Tibial nerve (tissue), 4 donors: ENCODE measurements at regions not wholly inside any gene's neighbourhood (a gene's known extent, or its start where the extent isn't known, plus 50 kb on each side); places are given as distances from the start of the nearest gene placed in this dataset.

Experiments
- EP300 ChIP-seq, 2 donors: sonication (generic); formaldehyde crosslinking; IDR thresholded peaks; one replicate each; pipeline ENCODE4 v1.6.1; 2017; ENCODE audit warnings: antibody characterized with exemption in 2 of 2, mild to moderate bottlenecking in 1 of 2
- TF ChIP-seq, protein P1 (sequence below), 5 experiments: fragments of 200-600 bp in 3 of 5; fragments of 450-650 bp in 2 of 5; sonication (generic) in 3 of 5; IDR thresholded peaks; one replicate each; pipeline ENCODE4 v1.5.1; 2016 to 2019; ENCODE audit warnings: antibody characterized with exemption in 5 of 5, mild to moderate bottlenecking in 3 of 5, moderate library complexity in 2 of 5

DNA sequence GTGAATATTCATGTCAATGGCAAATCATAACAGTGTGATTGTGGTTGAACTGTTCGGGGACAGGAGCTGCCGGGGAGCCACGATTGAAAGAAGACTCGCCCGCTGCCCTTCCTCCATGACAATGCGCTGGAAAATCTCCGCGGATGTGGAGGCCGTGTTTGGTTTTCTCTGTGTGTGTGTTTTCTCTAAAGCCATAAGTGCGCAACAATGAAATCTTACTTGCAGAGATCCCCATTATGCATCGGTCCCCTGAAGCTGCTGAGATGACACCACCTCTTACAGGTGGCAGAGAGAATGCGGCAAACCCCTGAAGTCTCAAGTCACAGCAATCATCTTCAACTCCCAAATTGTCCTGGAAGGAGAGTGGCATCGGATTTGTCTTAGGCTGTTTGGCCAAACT is 442.3 kb upstream of the MKI67 start:
- TF ChIP-seq, protein P1, sequence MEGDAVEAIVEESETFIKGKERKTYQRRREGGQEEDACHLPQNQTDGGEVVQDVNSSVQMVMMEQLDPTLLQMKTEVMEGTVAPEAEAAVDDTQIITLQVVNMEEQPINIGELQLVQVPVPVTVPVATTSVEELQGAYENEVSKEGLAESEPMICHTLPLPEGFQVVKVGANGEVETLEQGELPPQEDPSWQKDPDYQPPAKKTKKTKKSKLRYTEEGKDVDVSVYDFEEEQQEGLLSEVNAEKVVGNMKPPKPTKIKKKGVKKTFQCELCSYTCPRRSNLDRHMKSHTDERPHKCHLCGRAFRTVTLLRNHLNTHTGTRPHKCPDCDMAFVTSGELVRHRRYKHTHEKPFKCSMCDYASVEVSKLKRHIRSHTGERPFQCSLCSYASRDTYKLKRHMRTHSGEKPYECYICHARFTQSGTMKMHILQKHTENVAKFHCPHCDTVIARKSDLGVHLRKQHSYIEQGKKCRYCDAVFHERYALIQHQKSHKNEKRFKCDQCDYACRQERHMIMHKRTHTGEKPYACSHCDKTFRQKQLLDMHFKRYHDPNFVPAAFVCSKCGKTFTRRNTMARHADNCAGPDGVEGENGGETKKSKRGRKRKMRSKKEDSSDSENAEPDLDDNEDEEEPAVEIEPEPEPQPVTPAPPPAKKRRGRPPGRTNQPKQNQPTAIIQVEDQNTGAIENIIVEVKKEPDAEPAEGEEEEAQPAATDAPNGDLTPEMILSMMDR (IDR thresholded peaks at IDR 0.05) = no peak
- no peak for TF ChIP-seq EP300 (IDR thresholded peaks at IDR 0.05)
